H7 (cell line): ENCODE measurements at regions not wholly inside any gene's neighbourhood (a gene's known extent, or its start where the extent isn't known, plus 50 kb on each side); places are given as distances from the start of the nearest gene placed in this dataset.

Experiments
- DNase-seq: peaks from one replicate; pipeline ENCODE4 v3.0.0; 2012
- H3K27me3 ChIP-seq: 2 replicates; pipeline ENCODE4 v1.6.0; 2011; ENCODE audit warnings: mild to moderate bottlenecking, low read length; ENCODE audit not compliant: control insufficient read depth, insufficient read depth
- H3K36me3 ChIP-seq: replicated peaks from 2 replicates; pipeline ENCODE4 v1.5.1; 2011; ENCODE audit warnings: low read length; ENCODE audit not compliant: control insufficient read depth, insufficient read depth
- H3K4me3 ChIP-seq: 2 replicates; pipeline ENCODE4 v1.5.1; 2011; ENCODE audit warnings: low read depth, mild to moderate bottlenecking, control low read depth, low read length, moderate library complexity; ENCODE audit not compliant: insufficient read depth

DNA sequence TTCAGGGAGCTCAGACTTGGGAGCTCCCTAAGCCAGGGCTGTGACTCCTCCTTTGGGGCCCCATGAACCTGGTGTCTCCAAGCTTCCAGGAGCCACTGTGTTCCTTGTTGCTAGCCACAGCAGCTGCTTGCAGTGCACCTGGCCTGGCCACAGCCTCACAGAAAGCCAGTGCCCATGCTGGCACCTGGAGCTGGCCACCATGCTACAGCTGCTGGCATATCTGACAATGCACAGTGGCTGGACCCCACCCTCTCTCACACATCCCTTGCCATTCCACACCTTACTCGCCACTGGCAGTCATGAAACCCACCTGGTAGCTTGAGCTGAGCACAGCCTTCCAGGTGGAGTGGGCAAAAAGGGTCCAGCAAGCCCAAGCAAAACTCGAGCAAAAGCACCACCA lies 441.7 kb downstream of the ARAP2 start:
- DNase-seq: no peak
- Histone ChIP-seq H3K36me3 (no peaks in the 10 kb centered on the region), H3K4me3 (no peak overlapping the region), H3K27me3 (no peaks in the 10 kb centered on the region)

DNA sequence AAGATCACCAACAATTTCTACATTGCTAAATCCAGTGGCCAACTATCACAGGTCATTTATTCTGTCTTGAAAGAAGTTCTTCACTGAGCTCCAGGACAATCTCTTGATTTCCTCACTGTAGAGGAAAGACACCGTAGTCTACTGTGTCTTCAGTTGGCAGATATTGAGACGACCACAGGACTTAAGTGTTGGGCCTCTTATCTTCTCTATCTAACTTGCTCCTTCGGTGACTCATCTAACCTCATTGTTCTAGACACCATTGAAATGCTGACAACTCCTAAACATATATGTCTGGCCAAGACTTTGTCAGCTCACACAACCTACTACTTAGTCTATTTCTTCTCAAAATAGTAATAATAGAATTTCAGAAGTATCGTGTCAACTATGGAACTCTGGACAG lies 425.8 kb downstream of the ARAP2 start:
- Histone ChIP-seq H3K27me3 (no peaks in the 10 kb centered on the region), H3K36me3 (no peaks in the 10 kb centered on the region)
- no peak for DNase-seq

DNA sequence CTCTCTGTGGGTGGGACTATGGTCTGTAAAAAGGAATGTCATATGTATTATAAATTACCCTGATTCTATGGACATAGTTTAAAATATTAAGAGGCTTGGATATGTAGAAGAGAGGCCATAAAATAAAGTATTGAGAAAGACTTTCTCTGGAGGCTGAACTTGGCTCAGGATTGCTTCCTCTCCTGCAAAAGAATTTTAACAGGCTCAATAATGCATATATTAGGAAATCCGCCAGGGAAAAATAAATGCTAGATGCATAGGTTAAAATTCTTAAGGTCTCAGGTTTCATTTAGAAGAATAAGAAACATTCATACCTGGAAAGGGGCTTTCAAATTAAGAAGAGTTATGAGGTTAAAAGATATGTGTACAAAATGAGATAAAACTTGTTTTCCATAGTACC lies 424.3 kb downstream of the ARAP2 start:
- DNase-seq: no peak
- Histone ChIP-seq H3K27me3 (no peaks in the 10 kb centered on the region), H3K4me3 (no peak overlapping the region), H3K36me3 (no peaks in the 10 kb centered on the region)

More for the DNA sequence above, 425.8 kb downstream of the ARAP2 start:
- H3K4me3 ChIP-seq: no peak overlapping the region

GRCh38 chr4:35824231-35824630 lies 420.1 kb downstream of the ARAP2 start:
- no peak for DNase-seq
- Histone ChIP-seq H3K27me3 (no peaks in the 10 kb centered on the region), H3K36me3 (no peaks in the 10 kb centered on the region), H3K4me3 (no peak overlapping the region)

GRCh38 chr4:35835893-35836292 lies 408.4 kb downstream of the ARAP2 start:
- no peaks in the 10 kb centered on the region for H3K27me3 ChIP-seq
- DNase-seq: no peak
- H3K36me3 ChIP-seq: no peaks in the 10 kb centered on the region
- H3K4me3 ChIP-seq: no peak overlapping the region

- DNase-seq: no peak
- no peaks in the 10 kb centered on the region for H3K27me3 ChIP-seq
- H3K4me3 ChIP-seq: no peak overlapping the region
- no peaks in the 10 kb centered on the region for H3K36me3 ChIP-seq
These were observed 407.7 kb downstream of the ARAP2 start for GRCh38 chr4:35836596-35836995.

GRCh38 chr4:35867057-35867456 lies 377.3 kb downstream of the ARAP2 start:
- DNase-seq: no peak
- Histone ChIP-seq H3K4me3 (no peak overlapping the region), H3K27me3 (no peaks in the 10 kb centered on the region), H3K36me3 (no peaks in the 10 kb centered on the region)

- H3K4me3 ChIP-seq: no peak overlapping the region
- no peaks in the 10 kb centered on the region for H3K36me3 ChIP-seq
- no peaks in the 10 kb centered on the region for H3K27me3 ChIP-seq
- no peak for DNase-seq
These were observed 372.0 kb downstream of the ARAP2 start for GRCh38 chr4:35872273-35872672.

GRCh38 chr4:35879479-35879878 lies 364.8 kb downstream of the ARAP2 start:
- DNase-seq: no peak
- Histone ChIP-seq H3K4me3 (no peak overlapping the region), H3K36me3 (no peaks in the 10 kb centered on the region), H3K27me3 (no peaks in the 10 kb centered on the region)

DNA sequence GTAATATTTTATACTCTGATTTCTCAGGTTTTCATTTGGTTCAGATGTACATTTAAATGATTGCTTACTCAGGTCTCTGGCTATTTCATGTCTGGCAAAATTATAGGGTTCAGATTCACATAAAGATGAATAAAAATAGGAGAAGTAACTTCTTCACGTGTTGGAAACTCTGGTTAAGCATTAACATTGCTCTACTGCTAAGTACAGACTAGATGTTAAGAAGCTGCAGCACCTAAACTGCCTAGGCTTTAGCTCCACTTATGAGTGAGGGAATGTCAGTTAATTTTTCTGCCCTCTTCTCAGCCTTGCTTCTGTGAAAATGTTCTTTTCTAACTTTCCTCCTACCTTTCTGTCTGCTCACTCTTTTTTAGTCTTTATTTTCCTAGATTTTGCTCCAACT lies 361.2 kb downstream of the ARAP2 start:
- Histone ChIP-seq H3K27me3 (no peaks in the 10 kb centered on the region), H3K36me3 (no peaks in the 10 kb centered on the region), H3K4me3 (no peak overlapping the region)
- no peak for DNase-seq

- no peak for DNase-seq
- no peaks in the 10 kb centered on the region for H3K27me3 ChIP-seq
- H3K4me3 ChIP-seq: no peak overlapping the region
- H3K36me3 ChIP-seq: no peaks in the 10 kb centered on the region
These were observed 359.4 kb downstream of the ARAP2 start for GRCh38 chr4:35884714-35885480.

DNA sequence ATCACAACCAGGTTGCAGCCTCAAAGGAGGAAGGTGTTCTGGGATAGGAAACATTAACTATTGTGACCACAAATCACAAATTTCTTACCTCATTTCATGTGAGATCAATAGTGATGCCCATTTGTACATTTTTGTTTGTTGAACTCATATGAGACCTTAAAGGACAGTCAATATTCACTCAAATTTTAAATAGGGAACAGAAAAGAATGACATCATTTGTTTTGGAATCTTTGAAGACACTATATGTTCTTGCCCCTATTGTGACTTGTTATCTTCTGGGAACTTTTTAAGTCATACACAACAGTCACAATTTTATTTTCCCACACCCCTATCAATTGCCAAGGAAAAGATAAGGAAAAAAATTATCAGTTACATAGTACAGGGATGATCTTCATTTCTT lies 346.5 kb downstream of the ARAP2 start:
- no peak overlapping the region for H3K4me3 ChIP-seq
- no peak for DNase-seq
- H3K27me3 ChIP-seq: no peaks in the 10 kb centered on the region
- no peaks in the 10 kb centered on the region for H3K36me3 ChIP-seq

DNA sequence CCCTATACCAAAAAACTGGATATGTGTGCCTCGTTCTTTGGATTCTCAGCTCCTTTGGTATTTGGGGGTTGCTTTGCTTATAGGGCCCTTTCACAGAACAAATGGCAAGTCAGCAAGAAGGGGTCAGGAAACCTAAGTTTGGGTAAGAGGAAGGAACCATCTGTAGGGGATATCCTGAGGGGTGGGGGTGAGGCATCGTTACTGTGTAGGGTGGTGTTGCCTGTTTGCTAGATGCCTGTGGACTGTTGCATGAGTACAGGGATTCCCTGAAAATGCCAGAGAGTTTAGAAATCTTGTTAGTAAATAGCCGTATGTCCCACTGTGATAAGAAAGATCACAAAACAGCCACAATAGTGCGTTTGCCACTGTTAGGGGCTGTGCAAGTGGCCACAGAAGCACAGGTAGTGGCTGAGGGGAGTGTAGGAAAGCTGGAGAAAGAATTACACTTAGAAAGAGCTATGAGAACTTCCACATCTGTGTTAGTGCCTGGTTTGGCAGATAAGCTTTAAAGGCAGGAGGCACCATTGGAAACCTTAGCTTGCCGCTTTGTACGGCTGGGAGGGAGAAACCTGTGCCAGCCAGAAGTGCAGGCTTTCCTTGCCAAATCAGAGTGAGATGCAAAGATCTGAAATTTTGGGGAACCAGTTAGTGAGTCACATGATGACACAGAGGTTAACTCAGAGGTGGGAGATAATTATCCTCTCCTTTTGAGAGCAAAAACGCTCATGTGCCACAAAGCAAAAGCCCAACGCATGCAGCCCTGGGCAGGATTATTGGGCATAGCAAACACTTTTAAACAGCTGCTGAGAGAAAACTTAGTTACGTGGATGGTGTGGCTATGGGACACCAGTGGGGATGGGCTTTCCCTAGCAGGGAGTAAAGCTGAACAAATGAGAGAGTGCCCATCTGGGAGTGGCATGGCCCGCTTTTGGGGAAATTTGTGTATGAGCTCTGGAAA lies 343.7 kb downstream of the ARAP2 start:
- no peak for DNase-seq
- no peaks in the 10 kb centered on the region for H3K36me3 ChIP-seq
- H3K27me3 ChIP-seq: no peaks in the 10 kb centered on the region
- no peak overlapping the region for H3K4me3 ChIP-seq

GRCh38 chr4:35912174-35912573 lies 332.1 kb downstream of the ARAP2 start:
- Histone ChIP-seq H3K27me3 (no peaks in the 10 kb centered on the region), H3K4me3 (no peak overlapping the region), H3K36me3 (no peaks in the 10 kb centered on the region)
- no peak for DNase-seq

DNA sequence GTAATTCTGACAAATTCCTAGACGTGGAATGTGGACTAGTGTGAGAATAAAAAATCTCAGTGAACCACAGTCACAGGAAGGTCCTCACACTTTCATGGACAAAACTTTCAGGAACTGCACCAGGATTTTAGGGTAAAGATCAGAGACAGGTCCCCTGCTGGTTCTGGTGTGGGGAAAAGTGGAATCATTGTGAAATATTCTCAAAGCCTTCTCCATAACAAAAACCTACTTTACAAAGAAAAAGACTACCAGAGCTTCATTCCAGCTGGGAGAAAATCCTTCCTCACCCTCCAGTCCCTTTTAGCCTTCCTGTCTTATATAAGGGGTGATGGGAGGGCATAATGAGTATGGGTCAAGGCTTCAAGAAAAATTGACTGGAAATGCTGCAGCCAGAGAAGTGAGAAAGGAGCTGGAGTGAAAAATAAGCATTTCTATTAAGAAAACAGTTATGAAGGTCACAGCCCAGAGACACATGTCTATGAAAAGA lies 325.8 kb downstream of the ARAP2 start:
- peak; percentile 12 for DNase-seq
- no peaks in the 10 kb centered on the region for H3K36me3 ChIP-seq
- H3K27me3 ChIP-seq: no peaks in the 10 kb centered on the region
- no peak overlapping the region for H3K4me3 ChIP-seq
